ENCODE measurements at regions not wholly inside any gene's neighbourhood (a gene's known extent, or its start where the extent isn't known, plus 50 kb on each side); places are given as distances from the start of the nearest gene placed in this dataset.

GRCh38 chr14:76669770-76670169 lies 91.5 kb upstream of the VASH1 start:
- no peak for DNase-seq

GRCh38 chr14:76672123-76672522 lies 89.1 kb upstream of the VASH1 start:
- DNase-seq, result no peak

DNA sequence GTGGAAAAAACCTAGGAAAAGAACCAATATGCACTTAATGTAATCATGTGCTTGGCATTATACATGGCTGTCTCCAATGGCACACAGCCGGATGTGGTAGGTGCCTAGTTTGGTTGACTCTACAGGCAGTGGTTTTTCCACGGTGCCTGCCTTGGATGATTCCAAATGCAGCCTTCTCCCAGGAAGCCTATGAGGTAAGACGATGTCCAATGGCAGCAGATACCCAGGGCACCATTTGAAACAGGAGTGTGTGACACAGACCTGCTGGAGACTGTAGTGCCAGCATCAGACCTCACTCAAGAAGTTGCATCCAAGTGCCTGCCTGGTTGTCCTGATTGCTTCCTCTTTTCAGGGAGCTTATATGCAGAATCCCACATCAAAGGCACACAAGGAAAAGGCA lies 88.0 kb upstream of the VASH1 start:
- DNase-seq, result no peak

- no peak for DNase-seq
Observed at GRCh38 chr14:76675046-76675445, 86.2 kb upstream of the VASH1 start.

DNA sequence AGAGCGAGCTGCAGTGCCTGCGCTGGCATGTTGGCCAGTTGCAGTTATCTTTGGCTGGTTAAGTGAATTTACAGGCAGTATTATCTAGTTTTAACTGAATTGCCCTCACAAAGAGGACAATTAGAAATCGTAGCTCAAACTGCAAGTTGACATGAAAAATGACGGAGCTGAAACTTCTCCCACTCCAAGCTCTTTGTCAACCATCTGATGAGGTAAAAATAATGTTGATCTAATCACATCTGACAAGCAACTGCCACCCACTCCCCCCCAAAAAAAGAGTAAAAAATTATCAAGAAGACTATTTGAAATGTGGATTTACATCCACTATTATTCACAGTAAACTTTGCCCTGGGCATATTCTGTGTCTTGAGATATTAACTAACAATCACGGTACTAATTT lies 84.7 kb upstream of the VASH1 start:
- DNase-seq, result no peak

DNA sequence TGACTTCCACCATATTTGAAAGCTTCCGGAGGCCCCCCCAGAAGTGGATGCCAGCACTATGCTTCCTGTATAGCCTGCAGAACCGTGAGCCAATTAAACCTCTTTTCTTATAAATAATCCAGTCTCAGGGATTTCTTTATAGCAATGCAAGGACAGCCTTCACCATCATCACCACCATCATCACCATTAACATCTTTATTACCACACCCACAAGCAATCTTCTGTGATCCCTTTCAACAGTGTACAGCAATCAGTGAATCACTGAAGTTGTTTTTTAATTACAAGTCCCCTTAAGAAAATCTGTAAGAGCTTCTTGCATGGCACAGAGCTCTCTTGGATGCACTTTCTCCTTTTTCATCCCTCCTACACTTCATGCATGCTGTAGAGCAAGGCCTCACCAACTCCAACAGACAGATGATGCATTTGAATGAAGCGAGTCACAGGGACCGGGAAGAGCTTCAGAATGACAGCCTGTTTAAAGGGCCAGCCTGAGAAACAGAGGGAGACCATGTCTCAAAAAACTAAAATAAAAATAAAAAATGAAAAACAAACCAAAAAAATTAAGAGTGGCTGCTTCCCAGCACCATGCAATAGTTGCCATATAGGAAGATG lies 83.6 kb upstream of the VASH1 start:
- no peak for DNase-seq

GRCh38 chr14:76678244-76678800 lies 82.9 kb upstream of the VASH1 start:
- DNase-seq, result no peak

- no peak for DNase-seq
Observed at GRCh38 chr14:76682367-76682766, 78.9 kb upstream of the VASH1 start.

DNA sequence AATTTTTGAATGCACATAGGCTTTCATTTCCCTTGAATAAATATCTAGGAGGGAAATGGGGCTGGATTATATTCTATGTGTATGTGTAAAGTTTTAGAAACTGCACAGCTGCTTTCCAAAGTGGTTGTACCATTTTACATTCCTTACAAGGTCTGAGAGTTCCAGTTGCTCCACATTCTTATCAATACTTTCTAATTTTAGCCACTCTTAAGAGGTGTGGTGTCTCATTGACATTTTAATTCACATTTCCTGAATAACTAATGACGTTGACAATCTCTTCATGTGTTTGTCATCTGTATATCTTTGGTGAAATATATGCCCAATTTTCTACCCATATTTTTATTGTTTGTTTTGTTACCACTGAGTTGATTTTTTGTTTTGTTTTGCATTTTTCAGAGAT lies 74.6 kb upstream of the VASH1 start:
- DNase-seq, result no peak

DNA sequence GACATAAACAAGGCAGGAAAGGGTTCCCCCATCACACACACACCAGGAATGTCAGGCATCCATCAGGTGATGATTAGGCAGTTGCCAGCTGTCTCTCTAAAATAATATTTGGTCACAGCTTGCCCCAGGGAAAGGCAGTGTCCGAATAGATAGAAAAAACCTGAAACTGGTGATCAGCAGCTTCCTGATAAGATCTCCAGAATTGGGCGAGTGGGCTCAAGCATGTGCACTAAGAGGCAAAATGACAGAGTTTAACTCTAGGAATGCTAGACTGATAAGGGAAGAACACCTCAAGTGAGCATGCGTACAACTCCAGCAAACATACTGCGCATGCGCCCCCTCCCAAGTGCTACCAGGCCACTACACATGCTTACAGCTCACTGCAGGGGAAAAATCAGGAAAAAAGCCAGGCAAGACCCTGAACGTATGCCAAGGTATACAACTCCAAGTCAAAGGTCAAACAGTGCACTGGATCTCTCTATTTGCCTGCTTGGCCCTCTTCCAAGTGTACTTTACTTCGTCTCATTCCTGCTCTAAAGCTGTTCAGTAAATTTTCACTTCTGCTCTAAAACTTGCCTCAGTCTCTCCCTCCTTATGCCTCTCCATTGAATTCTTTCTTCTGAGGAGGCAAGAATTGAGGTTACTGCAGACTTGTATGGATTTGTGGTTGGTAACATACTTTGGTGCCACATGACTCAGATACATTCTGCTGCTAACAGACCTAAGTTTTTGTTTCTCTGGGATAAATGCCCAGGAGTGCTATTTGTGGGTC lies 73.5 kb upstream of the VASH1 start:
- DNase-seq, result no peak

- no peak for DNase-seq
Observed at GRCh38 chr14:76688383-76688671, 72.9 kb upstream of the VASH1 start.

DNA sequence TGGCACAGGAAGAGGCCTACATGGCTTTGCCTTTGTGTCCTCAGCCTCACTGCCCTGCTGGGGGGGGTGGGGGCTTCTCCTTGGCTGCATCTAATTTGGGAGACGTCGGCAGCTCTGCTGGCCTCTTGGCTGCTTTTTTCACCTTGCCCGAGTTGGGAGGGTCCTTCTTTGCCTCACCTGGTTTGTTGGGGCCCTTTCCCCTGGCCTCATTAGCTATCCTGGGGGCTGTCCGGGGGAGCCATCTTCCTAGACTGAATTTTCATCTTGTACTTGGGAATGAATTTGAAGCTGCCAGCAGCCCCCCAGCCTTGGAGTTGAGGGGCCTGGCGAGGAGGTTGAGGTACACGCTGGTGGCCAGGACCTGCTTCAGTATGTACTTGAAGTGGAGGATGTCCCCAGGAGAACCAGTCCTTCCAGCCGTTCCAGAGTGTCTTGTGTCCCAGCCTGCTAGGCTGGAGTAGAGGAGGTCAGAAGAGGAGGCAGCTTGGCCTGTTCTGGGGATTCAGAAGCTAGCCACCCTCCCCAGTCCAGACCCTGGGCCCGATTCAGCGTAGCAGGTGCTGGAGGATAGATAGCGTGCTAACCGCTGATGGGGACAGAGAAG lies 70.7 kb upstream of the VASH1 start:
- no peak for DNase-seq

- no peak for DNase-seq
Observed at GRCh38 chr14:76694106-76694505, 67.2 kb upstream of the VASH1 start.

- no peak for DNase-seq
Observed at GRCh38 chr14:76695263-76695920, 65.9 kb upstream of the VASH1 start.

DNA sequence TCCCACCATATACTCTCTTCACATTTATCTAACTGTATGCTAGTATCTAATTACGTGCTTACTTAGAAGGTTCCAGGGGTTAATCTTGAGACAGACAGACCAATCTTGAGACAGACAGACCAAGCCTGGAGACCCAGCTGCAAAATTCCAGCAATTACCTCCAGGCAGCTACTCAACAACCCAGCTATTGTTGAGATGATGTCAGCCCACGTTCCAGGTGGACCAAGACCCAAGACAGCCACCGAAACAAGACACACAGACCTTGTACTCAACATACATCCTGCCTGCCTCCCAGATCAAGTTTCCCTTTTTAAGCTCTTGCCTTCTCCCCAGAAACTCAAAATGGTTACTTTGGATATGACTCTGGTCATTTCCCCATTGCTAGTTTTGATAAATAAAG lies 64.9 kb upstream of the VASH1 start:
- DNase-seq, result no peak

DNA sequence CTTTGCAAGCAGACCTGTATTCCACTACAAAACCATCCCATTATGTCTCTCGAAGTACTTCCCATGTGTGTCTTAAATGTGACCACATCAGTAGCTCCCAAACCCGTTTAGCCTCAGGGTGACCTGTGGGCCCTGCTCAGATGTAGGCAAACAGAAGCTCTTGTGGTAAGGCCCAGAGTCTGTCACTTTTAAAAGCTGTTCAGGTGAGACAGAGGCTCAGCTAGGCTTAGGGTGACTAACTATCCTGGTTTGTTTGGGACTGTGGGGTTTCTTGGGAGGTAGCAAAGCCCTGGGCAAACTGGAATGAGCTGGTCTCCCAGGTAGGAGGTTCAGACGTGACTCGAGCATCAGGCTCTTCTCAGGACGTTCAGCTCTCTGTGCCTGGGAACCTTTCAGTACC lies 64.5 kb upstream of the VASH1 start:
- DNase-seq, result no peak

- no peak for DNase-seq
Observed at GRCh38 chr14:76697246-76697905, 63.9 kb upstream of the VASH1 start.

DNA sequence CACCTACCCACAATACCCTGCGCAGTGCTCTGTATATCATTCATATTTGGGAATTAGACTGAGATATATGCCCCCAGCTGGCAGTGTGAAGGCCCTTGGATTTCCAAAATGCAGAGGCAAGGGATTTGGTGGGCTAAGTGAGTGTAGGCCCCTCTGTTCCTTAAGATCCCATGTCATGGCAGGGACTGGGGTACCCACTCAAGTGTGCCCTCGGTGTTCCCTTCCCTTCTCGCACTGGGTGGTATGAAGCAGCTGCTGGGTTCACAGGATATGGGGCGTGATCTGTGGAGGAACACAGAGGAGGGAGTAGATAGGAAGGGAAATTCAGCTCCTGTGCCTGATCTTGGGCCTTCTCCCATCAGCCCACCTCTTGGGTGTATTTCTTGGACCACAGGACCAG lies 63.1 kb upstream of the VASH1 start:
- no peak for DNase-seq

- DNase-seq, result no peak
Observed at GRCh38 chr14:76698631-76699030, 62.6 kb upstream of the VASH1 start.

DNA sequence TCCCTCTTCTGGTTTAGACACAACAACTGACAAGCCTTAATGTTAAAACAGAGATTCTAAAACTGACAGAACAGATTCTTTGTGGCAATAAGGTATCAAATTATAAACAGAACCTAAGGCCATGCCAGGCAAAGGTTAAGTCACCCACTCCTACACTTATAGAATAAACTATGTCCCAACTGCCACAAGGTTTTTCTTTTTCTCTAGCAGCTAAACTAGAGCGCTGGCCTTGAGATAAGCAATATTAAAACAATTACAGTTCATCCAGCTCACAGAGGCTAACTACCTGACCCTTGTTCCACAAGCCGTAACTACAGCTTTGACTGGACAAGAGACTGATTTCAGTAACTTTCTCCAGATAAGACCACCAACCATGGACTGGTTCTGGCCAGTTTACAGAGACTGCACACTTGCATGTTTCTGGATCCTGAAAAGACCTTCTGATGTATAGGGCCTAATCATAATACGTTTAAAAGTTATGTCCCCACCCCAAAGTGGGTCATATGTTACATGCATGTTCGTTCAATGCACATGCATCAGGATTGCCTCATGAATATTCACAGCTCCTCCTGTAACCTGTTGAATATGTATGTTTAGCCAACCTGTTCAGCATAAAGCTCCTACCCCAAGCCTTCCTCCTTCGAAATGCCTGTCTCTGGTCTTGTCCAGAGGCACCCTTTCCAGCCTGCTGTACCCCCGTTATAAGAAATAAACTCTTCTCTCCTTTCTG lies 61.9 kb upstream of the VASH1 start:
- DNase-seq, result no peak

- no peak for DNase-seq
Observed at GRCh38 chr14:76699939-76700590, 61.2 kb upstream of the VASH1 start.

DNA sequence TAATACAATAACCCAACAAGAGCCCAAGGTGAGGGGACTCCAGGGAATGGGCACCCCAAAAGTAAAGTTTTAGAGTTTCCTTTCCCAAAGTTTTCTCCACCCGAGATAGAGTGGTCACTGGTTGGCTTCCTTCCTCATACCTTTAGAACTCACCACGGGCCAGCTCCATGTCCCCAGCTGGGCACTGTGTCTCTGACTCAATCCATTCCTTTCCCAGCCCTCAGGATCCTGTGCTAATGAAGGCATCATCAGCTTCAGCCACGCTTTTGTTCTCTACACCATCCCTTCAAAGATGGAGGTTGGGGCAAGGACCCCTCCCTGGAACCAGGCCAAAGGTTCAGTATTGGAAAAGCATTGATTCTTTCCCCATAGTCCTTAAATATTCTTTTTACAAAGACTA lies 59.8 kb upstream of the VASH1 start:
- no peak for DNase-seq

Measured in T-helper 2 cell (primary cell).